ENCODE measurements at regions not wholly inside any gene's neighbourhood (a gene's known extent, or its start where the extent isn't known, plus 50 kb on each side); places are given as distances from the start of the nearest gene placed in this dataset.
"Not testable (repeated sequence)": the region's sequence is repeated elsewhere in the genome, so short reads cannot be mapped to it uniquely, and the experiment has no call there.

- TF ChIP-seq CTCF (IDR thresholded peaks at IDR 0.05 in 8 of 11, conservative IDR thresholded peaks at IDR 0.05 in 3 of 11); POLR2AphosphoS5 (IDR thresholded peaks at IDR 0.05): not testable (repeated sequence)
These were observed 97.8 kb downstream of the CRLF3 start for GRCh38 chr17:30726734-30727133.
